Heart left ventricle (tissue), 16 donors: ENCODE measurements at regions not wholly inside any gene's neighbourhood (a gene's known extent, or its start where the extent isn't known, plus 50 kb on each side); places are given as distances from the start of the nearest gene placed in this dataset.

Source experiments
- ATAC-seq, 4 donors: fragments of 200-7000 bp; cut with Tn5 transposase; one replicate each; pipeline ENCODE4 v1.9.1; 2020 to 2022; ENCODE audit warnings: moderate library complexity in 4 of 4, mild to moderate bottlenecking in 3 of 4, moderate number of reproducible peaks in 1 of 4
- DNase-seq, 5 donors: peaks; one replicate each; pipeline ENCODE4 v3.0.0-alpha.2; 2020
- H3K27ac ChIP-seq, 12 donors: fragments of 200-600 bp; sonication (generic) in 4 of 12; one replicate each; pipeline versions ENCODE4 v1.5.0 to v1.8.0; 2016 to 2022; ENCODE audit warnings: mild to moderate bottlenecking in 2 of 12
- H3K27me3 ChIP-seq, 9 donors: fragments of 200-600 bp; sonication (generic) in 2 of 9; one replicate each; pipeline versions ENCODE4 v1.5.1 to v1.8.0; 2016 to 2022; ENCODE audit warnings: mild to moderate bottlenecking in 3 of 9
- H3K36me3 ChIP-seq, 9 donors: fragments of 200-600 bp; sonication (generic) in 2 of 9; one replicate each; pipeline versions ENCODE4 v1.5.0 to v1.8.0; 2018 to 2022; ENCODE audit warnings: mild to moderate bottlenecking in 2 of 9
- H3K4me1 ChIP-seq, 12 donors: fragments of 200-600 bp; sonication (generic) in 4 of 12; one replicate each; pipeline versions ENCODE4 v1.5.0 to v1.8.0; 2016 to 2022; ENCODE audit warnings: mild to moderate bottlenecking in 3 of 12
- H3K4me3 ChIP-seq, 12 donors: fragments of 200-600 bp; sonication (generic) in 4 of 12; one replicate each; pipeline versions ENCODE4 v1.5.0 to v1.8.0; 2017 to 2022; ENCODE audit warnings: mild to moderate bottlenecking in 9 of 12, moderate library complexity in 4 of 12
- H3K9me3 ChIP-seq, 12 donors: fragments of 200-600 bp; sonication (generic) in 4 of 12; one replicate each; pipeline versions ENCODE4 v1.5.0 to v1.8.0; 2016 to 2022; ENCODE audit warnings: mild to moderate bottlenecking in 1 of 12
- CTCF ChIP-seq, 12 donors: fragments of 200-600 bp; sonication (generic) in 4 of 12; IDR thresholded peaks; one replicate each; pipeline versions ENCODE4 v1.5.0 to v1.8.0; 2018 to 2022; ENCODE audit warnings: antibody characterized with exemption in 12 of 12, mild to moderate bottlenecking in 5 of 12
- POLR2A ChIP-seq, 2 donors: fragments of 450-650 bp; IDR thresholded peaks; one replicate each; pipeline ENCODE4 v1.6.1; 2017; ENCODE audit warnings: antibody characterized with exemption in 2 of 2, mild to moderate bottlenecking in 2 of 2, moderate library complexity in 2 of 2
- WGBS, 4 donors: extraction: QIAGEN DNeasy Blood & Tissue Kit in 2 of 4; methylation state at CpG; one replicate each; pipeline versions ENCODE4 v1.1.5 to v1.1.7; 2013 to 2018; 5-methylcytosine and 5-hydroxymethylcytosine counted together
- intact Hi-C, 10 donors: fragments of 100-400 bp; cut with DNase I; formaldehyde crosslinking; loops; one replicate each; pipeline versions ENCODE4 v1.11.1 to v1.14.2; 2022
- donor health status: ischemic (EF 13 %, LVEDD 7.1; RV severe dilation, severe dysfunction).
- donor health status: healthy with polysubstance abuse.
- donor health status: DM: no; HTN: yes; CAD: no.
- donor health status: DM: no; HTN: no; CAD: no.
- donor health status: ischemic (EF 25% LVEDD 6.9; RV normal size, moderate dysfunction).
- donor health status: ischemic (EF 25% LVEDD 5.7; RV mildly dilated, moderate dysfunction).
- donor health status: healthy.
- donor health status: DM: yes; HTN: yes; CAD: no.
- donor health status: ischemic (EF 35%, LVEDD 5.7; RV mildly dilated, moderate dysfunction).
- donor health status: nonischemic (EF 11% LVEDD 7.7; RV severe dilation, severe dysfunction).
- donor health status: DM: yes; HTN: yes; CAD: no.
- donor health status: PGD.
- donor health status: ischemic (EF 29% LVEDD 5.4; RV normal size, mild dysfunction).
- donor health status: nonischemic (EF 23%, LVEDD 6.1; RV moderate dilation, normal function).

DNA sequence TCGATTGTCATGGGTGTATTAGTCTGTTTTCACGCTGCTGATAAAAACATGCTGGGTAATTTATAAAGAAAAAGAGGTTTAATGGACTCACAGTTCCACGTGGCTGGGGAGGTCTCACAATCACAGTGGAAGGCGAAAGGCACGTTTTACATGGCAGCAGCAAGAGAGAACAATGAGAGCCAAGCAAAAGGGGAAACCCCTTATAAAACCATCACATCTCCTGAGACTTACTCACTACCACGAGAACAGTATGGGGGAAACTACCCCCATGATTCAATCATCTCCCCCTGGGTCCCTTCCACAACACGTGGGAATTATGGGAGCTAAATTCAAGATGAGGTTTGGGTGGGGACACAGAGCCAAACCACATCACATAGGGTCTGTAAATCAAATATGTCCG lies 167.4 kb upstream of the XYLT1 start:
- no peak for ATAC-seq
- Histone ChIP-seq H3K27me3 (peaks cover 0 to 7% (median 0%) of the 10 kb centered on the region in 9 donors), H3K36me3 (no peaks in the 10 kb centered on the region), H3K27ac (no peak overlapping the region), H3K4me1 (no peaks in the 10 kb centered on the region), H3K4me3 (no peak overlapping the region), H3K9me3 (no peaks in the 10 kb centered on the region)
- 54 to 63% (median 55%) methylated on average over 8 of the region's 8 CpGs for WGBS, 4 donors
- no peak for TF ChIP-seq CTCF (IDR thresholded peaks at IDR 0.05)
- TF ChIP-seq POLR2A (IDR thresholded peaks at IDR 0.05): no peak
- intact Hi-C loops: loop anchor here in 1 of 10 donors (10.0 kb wide), 1 partner anchor 63 kb away; no protein-coding TSS in a partner anchor
- DNase-seq: no peak

- WGBS, 4 donors: 82 to 87% (median 86%) methylated on average over 6 of the region's 6 CpGs
- intact Hi-C loops: loop anchor here in 1 of 10 donors (10.0 kb wide), 1 partner anchor 60 kb away; no protein-coding TSS in a partner anchor
- Histone ChIP-seq H3K27ac (no peak overlapping the region), H3K27me3 (peaks cover 0 to 9% (median 0%) of the 10 kb centered on the region in 9 donors), H3K9me3 (no peaks in the 10 kb centered on the region), H3K4me1 (no peaks in the 10 kb centered on the region), H3K4me3 (no peak overlapping the region), H3K36me3 (no peaks in the 10 kb centered on the region)
- DNase-seq: no peak
- no peak for ATAC-seq
- TF ChIP-seq POLR2A (IDR thresholded peaks at IDR 0.05): no peak
These were observed 164.4 kb upstream of the XYLT1 start for GRCh38 chr16:17635183-17635582.

GRCh38 chr16:17633181-17633951 lies 162.6 kb upstream of the XYLT1 start:
- Histone ChIP-seq H3K36me3 (no peaks in the 10 kb centered on the region), H3K9me3 (no peaks in the 10 kb centered on the region), H3K27ac (no peak overlapping the region), H3K4me1 (no peaks in the 10 kb centered on the region), H3K27me3 (peaks cover 0 to 9% (median 0%) of the 10 kb centered on the region in 9 donors), H3K4me3 (no peak overlapping the region)
- intact Hi-C loops: loop anchor here in 1 of 10 donors (10.0 kb wide), 1 partner anchor 59 kb away; no protein-coding TSS in a partner anchor
- no peak for DNase-seq
- 65 to 71% (median 70%) methylated on average over 8 of the region's 8 CpGs for WGBS, 4 donors
- no peak for ATAC-seq
- TF ChIP-seq POLR2A (IDR thresholded peaks at IDR 0.05) (no peak), CTCF (IDR thresholded peaks at IDR 0.05) (no peak)

GRCh38 chr16:17632667-17633066 lies 161.9 kb upstream of the XYLT1 start:
- H3K4me1 ChIP-seq: no peaks in the 10 kb centered on the region
- intact Hi-C loops: loop anchor here in 1 of 10 donors (10.0 kb wide), 1 partner anchor 58 kb away; no protein-coding TSS in a partner anchor
- ATAC-seq (no peak), DNase-seq (no peak)
- TF ChIP-seq POLR2A (IDR thresholded peaks at IDR 0.05) (no peak), CTCF (IDR thresholded peaks at IDR 0.05) (no peak)
- 71 to 78% (median 77%) methylated on average over 8 of the region's 8 CpGs for WGBS, 4 donors
- no peak overlapping the region for H3K27ac ChIP-seq
- peaks cover 0 to 3% (median 0%) of the 10 kb centered on the region in 12 donors for H3K9me3 ChIP-seq
- peaks cover 0 to 9% (median 0%) of the 10 kb centered on the region in 9 donors for H3K27me3 ChIP-seq
- no peak overlapping the region for H3K4me3 ChIP-seq
- H3K36me3 ChIP-seq: no peaks in the 10 kb centered on the region
